ENCODE measurements at regions not wholly inside any gene's neighbourhood (a gene's known extent, or its start where the extent isn't known, plus 50 kb on each side); places are given as distances from the start of the nearest gene placed in this dataset.

DNA sequence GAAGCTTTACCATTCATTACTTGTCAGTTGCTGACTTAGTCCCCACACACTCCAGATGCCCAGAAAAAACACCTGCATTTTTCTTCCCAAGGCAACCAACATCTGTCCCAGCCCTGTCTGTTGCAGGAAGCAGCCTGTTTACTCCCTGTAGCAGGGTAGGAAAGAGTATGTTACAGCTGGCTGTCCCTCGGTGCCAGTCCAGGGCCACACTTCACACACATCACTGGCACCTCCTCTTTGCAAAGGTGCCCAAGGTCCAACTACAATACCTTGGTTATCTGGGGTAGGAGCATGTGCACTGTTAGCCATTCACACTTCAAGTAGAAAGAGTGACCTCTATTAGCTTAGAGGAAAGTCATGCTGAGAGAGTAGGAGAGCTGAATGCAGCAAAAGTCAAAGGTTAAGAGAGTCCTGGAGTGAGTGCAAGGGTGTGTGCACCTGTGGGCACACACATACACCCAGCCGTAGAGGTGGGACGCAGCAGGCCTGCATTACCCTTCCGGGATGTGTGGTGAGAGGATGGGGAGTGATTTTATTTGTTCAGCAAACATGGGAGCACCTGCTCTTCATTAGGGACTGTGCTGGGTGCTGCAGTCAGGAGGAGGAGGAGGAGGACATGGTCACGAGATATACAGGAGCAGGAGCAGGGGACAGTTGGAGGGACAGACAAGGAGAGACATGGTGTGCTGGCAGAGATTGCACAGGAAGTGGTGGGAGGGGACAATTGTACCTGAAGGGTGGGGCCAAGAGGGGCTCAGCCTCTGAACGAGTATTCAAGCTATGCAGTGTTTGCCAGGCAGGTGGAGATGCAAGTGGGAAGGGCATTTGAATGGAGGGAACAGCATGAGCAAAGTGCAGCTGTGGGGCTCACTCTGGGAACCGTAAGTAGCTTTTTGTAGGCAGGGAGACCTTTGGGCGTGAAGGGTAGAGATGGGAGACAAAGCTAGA lies 69.8 kb downstream of the TSN start:
- intact Hi-C loops (cut with DNase I): no loop called here
- no peaks in the 10 kb centered on the region for H3K36me3 ChIP-seq
- no peaks in the 10 kb centered on the region for H3K4me1 ChIP-seq
- no peaks in the 10 kb centered on the region for H3K27me3 ChIP-seq
- no peak for DNase-seq
- H3K4me3 ChIP-seq: no peak overlapping the region
- TF ChIP-seq, protein P1, sequence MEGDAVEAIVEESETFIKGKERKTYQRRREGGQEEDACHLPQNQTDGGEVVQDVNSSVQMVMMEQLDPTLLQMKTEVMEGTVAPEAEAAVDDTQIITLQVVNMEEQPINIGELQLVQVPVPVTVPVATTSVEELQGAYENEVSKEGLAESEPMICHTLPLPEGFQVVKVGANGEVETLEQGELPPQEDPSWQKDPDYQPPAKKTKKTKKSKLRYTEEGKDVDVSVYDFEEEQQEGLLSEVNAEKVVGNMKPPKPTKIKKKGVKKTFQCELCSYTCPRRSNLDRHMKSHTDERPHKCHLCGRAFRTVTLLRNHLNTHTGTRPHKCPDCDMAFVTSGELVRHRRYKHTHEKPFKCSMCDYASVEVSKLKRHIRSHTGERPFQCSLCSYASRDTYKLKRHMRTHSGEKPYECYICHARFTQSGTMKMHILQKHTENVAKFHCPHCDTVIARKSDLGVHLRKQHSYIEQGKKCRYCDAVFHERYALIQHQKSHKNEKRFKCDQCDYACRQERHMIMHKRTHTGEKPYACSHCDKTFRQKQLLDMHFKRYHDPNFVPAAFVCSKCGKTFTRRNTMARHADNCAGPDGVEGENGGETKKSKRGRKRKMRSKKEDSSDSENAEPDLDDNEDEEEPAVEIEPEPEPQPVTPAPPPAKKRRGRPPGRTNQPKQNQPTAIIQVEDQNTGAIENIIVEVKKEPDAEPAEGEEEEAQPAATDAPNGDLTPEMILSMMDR (IDR thresholded peaks at IDR 0.05): no peak
- H3K27ac ChIP-seq: no peak overlapping the region
- FAIRE-seq: no peak
- peak in 2 of 4 donors; percentile 70 to 76 for ATAC-seq
- 47 to 49% methylated on average over 8 of the region's 8 CpGs for WGBS, 2 donors
- H3K9me3 ChIP-seq: no peaks in the 10 kb centered on the region

DNA sequence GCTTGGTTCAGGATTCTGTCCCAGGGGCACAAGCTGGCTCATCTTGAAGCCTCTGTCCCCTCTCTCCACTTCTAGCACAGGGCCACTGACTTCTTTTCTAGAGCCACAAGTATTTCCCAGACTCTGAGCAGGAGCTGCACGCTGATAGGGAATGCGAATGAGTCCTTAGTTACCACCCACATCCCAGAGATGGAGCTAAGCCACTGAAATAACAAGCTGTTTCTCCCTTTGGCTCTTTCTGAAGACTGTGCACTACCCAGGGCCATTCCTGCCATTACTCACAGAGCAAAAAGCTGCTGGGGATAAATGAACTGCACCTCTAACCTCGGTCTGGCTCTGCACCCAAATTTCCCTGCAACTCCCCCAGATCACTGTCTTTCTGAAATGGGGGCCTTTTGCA lies 70.6 kb downstream of the TSN start:
- no peak overlapping the region for H3K27ac ChIP-seq
- 58 to 65% methylated on average over 3 of the region's 3 CpGs for WGBS, 2 donors
- intact Hi-C loops (cut with DNase I): no loop called here

DNA sequence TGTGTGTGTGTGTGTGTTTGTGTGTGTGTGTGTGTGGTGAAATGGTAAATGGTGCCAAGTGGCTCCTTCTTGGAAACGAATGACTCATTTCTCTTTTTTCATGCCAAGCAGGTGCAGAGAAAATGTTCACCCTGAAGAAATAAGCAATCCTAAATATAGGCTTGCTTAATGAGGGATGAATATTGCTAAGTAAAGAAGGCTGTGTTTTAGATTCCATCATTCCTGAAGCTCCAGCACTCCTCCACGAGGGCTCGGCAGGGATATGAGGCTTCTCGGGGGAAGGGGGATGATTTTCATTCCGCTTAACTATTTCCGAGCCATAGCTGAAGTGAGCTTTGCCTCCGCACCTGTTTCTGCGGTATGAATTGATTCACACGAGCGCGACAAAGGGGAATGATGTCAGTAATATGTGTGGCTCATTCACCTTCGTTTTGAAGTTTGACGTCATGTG lies 72.9 kb downstream of the TSN start:
- ATAC-seq: peak in 2 of 4 donors; percentile 21 to 38
- H3K4me3 ChIP-seq: no peak overlapping the region

More for the DNA sequence above, 70.6 kb downstream of the TSN start:
- no peaks in the 10 kb centered on the region for H3K4me1 ChIP-seq
- no peaks in the 10 kb centered on the region for H3K27me3 ChIP-seq
- ATAC-seq: no peak
- TF ChIP-seq, protein P1 (IDR thresholded peaks at IDR 0.05): no peak
- H3K36me3 ChIP-seq: no peaks in the 10 kb centered on the region
- DNase-seq: no peak
- H3K4me3 ChIP-seq: no peak overlapping the region
- FAIRE-seq: no peak
- no peaks in the 10 kb centered on the region for H3K9me3 ChIP-seq

DNA sequence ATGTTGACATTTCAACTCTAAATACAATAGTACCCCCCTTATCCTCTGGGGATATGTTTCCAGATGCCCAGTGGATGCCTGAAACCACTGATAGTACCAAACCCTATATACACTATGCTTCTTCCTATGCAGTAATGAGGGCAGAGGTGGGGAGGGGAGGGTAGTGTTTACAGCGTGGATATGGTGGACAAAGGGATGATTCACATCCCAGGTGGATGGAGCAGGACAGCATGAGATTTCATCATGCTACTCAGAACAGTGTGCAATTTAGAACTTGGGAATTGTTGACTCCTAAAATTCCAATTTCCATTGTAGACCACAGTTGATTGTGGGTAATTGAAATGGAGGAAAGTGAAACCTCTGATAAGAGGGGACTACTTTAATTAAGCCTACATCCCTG lies 75.4 kb downstream of the TSN start:
- intact Hi-C loops (cut with DNase I): no loop called here
- Histone ChIP-seq H3K36me3 (no peaks in the 10 kb centered on the region), H3K27me3 (no peaks in the 10 kb centered on the region), H3K4me3 (no peak overlapping the region), H3K9me3 (no peaks in the 10 kb centered on the region), H3K4me1 (no peaks in the 10 kb centered on the region), H3K27ac (no peak overlapping the region)
- WGBS, 2 donors: 74 to 88% methylated on average over 1 of the region's 1 CpG
- ATAC-seq: no peak
- TF ChIP-seq, protein P1 (IDR thresholded peaks at IDR 0.05): no peak
- FAIRE-seq: no peak
- no peak for DNase-seq

More for the DNA sequence above, 72.9 kb downstream of the TSN start:
- intact Hi-C loops (cut with DNase I): no loop called here
- TF ChIP-seq, protein P1 (IDR thresholded peaks at IDR 0.05): no peak
- Histone ChIP-seq H3K9me3 (no peaks in the 10 kb centered on the region), H3K27me3 (no peaks in the 10 kb centered on the region), H3K36me3 (no peaks in the 10 kb centered on the region), H3K4me1 (no peaks in the 10 kb centered on the region), H3K27ac (no peak overlapping the region)
- WGBS, 2 donors: 40 to 41% methylated on average over 13 of the region's 13 CpGs
- DNase-seq (no peak), FAIRE-seq (no peak)

DNA sequence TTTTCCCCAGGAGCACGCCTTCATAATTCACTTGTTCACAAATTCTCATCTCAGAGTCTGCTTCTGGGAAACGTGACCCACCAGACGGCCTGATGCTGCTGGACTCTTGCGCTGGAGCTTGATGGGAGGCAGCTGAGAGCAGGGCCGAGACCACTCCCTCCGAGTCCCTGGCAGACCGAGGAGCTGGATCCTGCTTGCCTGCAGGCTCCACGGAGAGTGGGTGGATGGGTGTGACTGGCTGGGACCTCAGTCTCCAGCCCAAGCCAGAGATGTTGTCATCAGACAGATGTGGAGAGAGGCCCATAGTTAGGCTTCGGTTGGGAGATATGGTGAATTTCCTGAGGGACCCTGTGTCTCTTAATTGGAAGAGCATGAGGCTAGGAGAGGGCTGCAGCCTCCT lies 76.4 kb downstream of the TSN start:
- Histone ChIP-seq H3K27me3 (no peaks in the 10 kb centered on the region), H3K4me1 (no peaks in the 10 kb centered on the region), H3K4me3 (no peak overlapping the region), H3K36me3 (no peaks in the 10 kb centered on the region), H3K27ac (no peak overlapping the region), H3K9me3 (no peaks in the 10 kb centered on the region)
- FAIRE-seq (no peak), DNase-seq (no peak), ATAC-seq (peak in 3 of 4 donors; percentile 34 to 41 (median 37))
- TF ChIP-seq, protein P1 (IDR thresholded peaks at IDR 0.05): no peak
- WGBS, 2 donors: 67 to 79% methylated on average over 9 of the region's 9 CpGs
- intact Hi-C loops (cut with DNase I): no loop called here
